Breast epithelium (tissue), 3 donors: ENCODE measurements at regions not wholly inside any gene's neighbourhood (a gene's known extent, or its start where the extent isn't known, plus 50 kb on each side); places are given as distances from the start of the nearest gene placed in this dataset.

Experiments used
- CTCF ChIP-seq, 3 donors: fragments of 450-650 bp; IDR thresholded peaks; one replicate each; pipeline ENCODE4 v1.5.1; 2016 to 2017; ENCODE audit warnings: antibody characterized with exemption in 3 of 3, mild to moderate bottlenecking in 3 of 3, moderate library complexity in 3 of 3
- POLR2A ChIP-seq: fragments of 450-650 bp; IDR thresholded peaks from one replicate; pipeline ENCODE4 v1.6.1; 2016; ENCODE audit warnings: antibody characterized with exemption, mild to moderate bottlenecking, moderate library complexity

- TF ChIP-seq CTCF (IDR thresholded peaks at IDR 0.05) (no peak), POLR2A (no peak)
Measured at GRCh38 chr14:38716926-38717325, 386.1 kb downstream of the SEC23A start.
